Neural cell (in vitro differentiated cells): ENCODE measurements at regions not wholly inside any gene's neighbourhood (a gene's known extent, or its start where the extent isn't known, plus 50 kb on each side); places are given as distances from the start of the nearest gene placed in this dataset.

Experiments
- H2AFZ ChIP-seq: fragments of 200-600, 300-800 bp; sonication (generic), shearing (Covaris generic); 2 replicates; pipeline ENCODE4 v1.6.0; 2014; ENCODE audit warnings: low read depth, mild to moderate bottlenecking, antibody characterized with exemption, low read length, moderate library complexity
- H3F3A ChIP-seq: fragments of 200-600 bp; shearing (Covaris generic); 2 replicates; pipeline ENCODE4 v1.6.1; 2016; ENCODE audit warnings: mild to moderate bottlenecking, moderate library complexity, mixed read lengths, antibody characterized with exemption, low read length; ENCODE audit not compliant: insufficient read depth, poor library complexity, severe bottlenecking
- H3K27ac ChIP-seq: fragments of 200-600, 300-800 bp; sonication (generic), shearing (Covaris generic); 2 replicates; pipeline ENCODE4 v1.5.1; 2014; ENCODE audit warnings: mild to moderate bottlenecking, low read length, moderate library complexity
- H3K27me3 ChIP-seq: fragments of 300-800, 200-600 bp; sonication (generic), shearing (Covaris generic); 2 replicates; pipeline ENCODE4 v1.6.0; 2014; ENCODE audit warnings: mild to moderate bottlenecking, low read depth, low read length, moderate library complexity; ENCODE audit not compliant: insufficient read depth
- H3K36me3 ChIP-seq: fragments of 300-800, 200-600 bp; sonication (generic), shearing (Covaris generic); 2 replicates; pipeline ENCODE4 v1.5.1; 2014; ENCODE audit warnings: mild to moderate bottlenecking, antibody characterized with exemption, low read length, moderate library complexity; ENCODE audit not compliant: insufficient read depth
- H3K4me2 ChIP-seq: fragments of 300-800, 200-600 bp; sonication (generic), shearing (Covaris generic); 2 replicates; pipeline ENCODE4 v1.6.0; 2014; ENCODE audit warnings: mild to moderate bottlenecking, low read length
- H3K4me3 ChIP-seq: fragments of 300-800, 200-600 bp; sonication (generic), shearing (Covaris generic); 2 replicates; pipeline ENCODE4 v1.5.1; 2014; ENCODE audit warnings: mild to moderate bottlenecking, low read length, moderate library complexity
- H3K79me2 ChIP-seq: fragments of 200-600 bp; shearing (Covaris generic); replicated peaks from 2 replicates; pipeline ENCODE4 v1.6.0; 2014; ENCODE audit warnings: mild to moderate bottlenecking, low read length, moderate library complexity; ENCODE audit not compliant: insufficient read depth
- H3K9ac ChIP-seq: fragments of 300-800, 200-600 bp; sonication (generic), shearing (Covaris generic); 2 replicates; pipeline ENCODE4 v1.6.1; 2016; ENCODE audit warnings: mild to moderate bottlenecking, low read length, mixed read lengths
- H3K9me2 ChIP-seq: fragments of 200-600 bp; shearing (Covaris generic); 2 replicates; pipeline ENCODE4 v1.6.1; 2016; ENCODE audit warnings: mild to moderate bottlenecking, low read length, mixed read lengths; ENCODE audit not compliant: insufficient read depth
- H3K9me3 ChIP-seq: fragments of 200-600, 300-800 bp; sonication (generic), shearing (Covaris generic); 2 replicates; pipeline ENCODE4 v1.6.1; 2016; ENCODE audit warnings: mild to moderate bottlenecking, mixed run types, low read length, moderate library complexity, mixed read lengths
- H4K20me1 ChIP-seq: fragments of 200-600 bp; shearing (Covaris generic); 2 replicates; pipeline ENCODE4 v1.6.1; 2016; ENCODE audit warnings: mild to moderate bottlenecking, mixed run types; ENCODE audit not compliant: insufficient read depth
- EP300 ChIP-seq: fragments of 450-650 bp; conservative IDR thresholded peaks from 2 replicates; pipeline ENCODE4 v1.6.1; 2014; ENCODE audit warnings: antibody characterized with exemption, mild to moderate bottlenecking, moderate library complexity; ENCODE audit not compliant: poor library complexity, severe bottlenecking
- EZH2 ChIP-seq: fragments of 200-600, 300-800 bp; shearing (Covaris generic), sonication (generic); IDR thresholded peaks from 2 replicates; pipeline ENCODE4 v1.6.1; 2014; ENCODE audit warnings: antibody characterized with exemption, low read length, borderline replicate concordance, mild to moderate bottlenecking; ENCODE audit not compliant: insufficient read depth, poor library complexity, severe bottlenecking
- MXI1 ChIP-seq: fragments of 450-650 bp; conservative IDR thresholded peaks from 2 replicates; pipeline ENCODE4 v1.6.1; 2014; ENCODE audit warnings: antibody characterized with exemption, mild to moderate bottlenecking; ENCODE audit not compliant: poor library complexity, severe bottlenecking
- POLR2AphosphoS5 ChIP-seq: IDR thresholded peaks from 2 replicates; pipeline ENCODE4 v1.6.1; 2012
- RAD21 ChIP-seq: fragments of 450-650 bp; conservative IDR thresholded peaks from 2 replicates; pipeline ENCODE4 v1.6.1; 2014; ENCODE audit warnings: antibody characterized with exemption, mild to moderate bottlenecking, moderate library complexity
- SMC3 ChIP-seq: fragments of 450-650 bp; conservative IDR thresholded peaks from 2 replicates; pipeline ENCODE4 v1.6.1; 2014; ENCODE audit warnings: antibody characterized with exemption, mild to moderate bottlenecking, moderate library complexity; ENCODE audit not compliant: poor library complexity
- TAF1 ChIP-seq: IDR thresholded peaks from 2 replicates; pipeline ENCODE4 v1.6.1; 2012; ENCODE audit warnings: low read depth
- TF ChIP-seq, protein P1 (sequence below): IDR thresholded peaks from 2 replicates; pipeline ENCODE4 v1.6.1; 2012; ENCODE audit warnings: borderline replicate concordance
- TF ChIP-seq, protein P2 (sequence below): fragments of 450-650 bp; IDR thresholded peaks from 2 replicates; pipeline ENCODE4 v1.5.1; 2014; ENCODE audit warnings: antibody characterized with exemption, mild to moderate bottlenecking, moderate library complexity; ENCODE audit not compliant: poor library complexity, severe bottlenecking

DNA sequence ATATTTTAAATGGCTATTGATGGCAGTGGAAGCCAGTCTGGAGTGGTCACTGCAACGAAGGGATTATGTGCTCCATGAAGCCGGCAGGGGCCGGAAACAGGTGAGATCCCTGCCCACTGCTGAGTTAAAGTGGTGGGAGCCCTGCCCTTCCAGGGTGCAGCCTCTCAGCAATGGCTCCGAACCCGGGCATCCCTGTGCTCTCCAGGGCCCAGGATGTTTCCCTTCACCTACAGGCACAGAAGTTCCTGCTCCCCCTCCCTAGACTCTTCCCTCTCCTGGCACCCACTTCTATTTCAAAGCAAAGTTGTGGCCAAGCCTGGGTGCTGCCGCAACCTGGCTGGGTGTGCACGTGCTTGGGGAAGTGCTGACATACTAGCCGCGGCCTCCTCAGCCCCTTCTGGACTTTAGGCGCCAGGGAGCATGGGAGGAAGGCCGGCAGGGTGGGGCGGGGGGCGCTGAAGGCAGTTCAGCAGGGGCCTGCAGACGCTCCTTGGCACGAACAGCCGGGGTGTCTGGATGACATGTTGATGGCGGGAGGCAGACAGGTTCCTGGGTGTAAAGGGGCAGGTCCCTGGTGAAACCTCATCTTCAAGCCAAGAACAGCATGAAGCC, 452.3 kb downstream of the HTR1B start:
- H3K4me3 ChIP-seq: no peak overlapping the region
- H3K36me3 ChIP-seq: no peaks in the 10 kb centered on the region
- H3K9me3 ChIP-seq: peaks cover 8% of the 10 kb centered on the region
- no peak overlapping the region for H3K9ac ChIP-seq
- H4K20me1 ChIP-seq: no peaks in the 10 kb centered on the region
- H2AFZ ChIP-seq: no peak overlapping the region
- H3K79me2 ChIP-seq: no peaks in the 10 kb centered on the region
- TF ChIP-seq, protein P1, sequence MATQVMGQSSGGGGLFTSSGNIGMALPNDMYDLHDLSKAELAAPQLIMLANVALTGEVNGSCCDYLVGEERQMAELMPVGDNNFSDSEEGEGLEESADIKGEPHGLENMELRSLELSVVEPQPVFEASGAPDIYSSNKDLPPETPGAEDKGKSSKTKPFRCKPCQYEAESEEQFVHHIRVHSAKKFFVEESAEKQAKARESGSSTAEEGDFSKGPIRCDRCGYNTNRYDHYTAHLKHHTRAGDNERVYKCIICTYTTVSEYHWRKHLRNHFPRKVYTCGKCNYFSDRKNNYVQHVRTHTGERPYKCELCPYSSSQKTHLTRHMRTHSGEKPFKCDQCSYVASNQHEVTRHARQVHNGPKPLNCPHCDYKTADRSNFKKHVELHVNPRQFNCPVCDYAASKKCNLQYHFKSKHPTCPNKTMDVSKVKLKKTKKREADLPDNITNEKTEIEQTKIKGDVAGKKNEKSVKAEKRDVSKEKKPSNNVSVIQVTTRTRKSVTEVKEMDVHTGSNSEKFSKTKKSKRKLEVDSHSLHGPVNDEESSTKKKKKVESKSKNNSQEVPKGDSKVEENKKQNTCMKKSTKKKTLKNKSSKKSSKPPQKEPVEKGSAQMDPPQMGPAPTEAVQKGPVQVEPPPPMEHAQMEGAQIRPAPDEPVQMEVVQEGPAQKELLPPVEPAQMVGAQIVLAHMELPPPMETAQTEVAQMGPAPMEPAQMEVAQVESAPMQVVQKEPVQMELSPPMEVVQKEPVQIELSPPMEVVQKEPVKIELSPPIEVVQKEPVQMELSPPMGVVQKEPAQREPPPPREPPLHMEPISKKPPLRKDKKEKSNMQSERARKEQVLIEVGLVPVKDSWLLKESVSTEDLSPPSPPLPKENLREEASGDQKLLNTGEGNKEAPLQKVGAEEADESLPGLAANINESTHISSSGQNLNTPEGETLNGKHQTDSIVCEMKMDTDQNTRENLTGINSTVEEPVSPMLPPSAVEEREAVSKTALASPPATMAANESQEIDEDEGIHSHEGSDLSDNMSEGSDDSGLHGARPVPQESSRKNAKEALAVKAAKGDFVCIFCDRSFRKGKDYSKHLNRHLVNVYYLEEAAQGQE: no peak
- TF ChIP-seq POLR2AphosphoS5 (no peak), EP300 (no peak), TAF1 (no peak), RAD21 (no peak), MXI1 (no peak), SMC3 (no peak), EZH2 (no peak)
- TF ChIP-seq, protein P2, sequence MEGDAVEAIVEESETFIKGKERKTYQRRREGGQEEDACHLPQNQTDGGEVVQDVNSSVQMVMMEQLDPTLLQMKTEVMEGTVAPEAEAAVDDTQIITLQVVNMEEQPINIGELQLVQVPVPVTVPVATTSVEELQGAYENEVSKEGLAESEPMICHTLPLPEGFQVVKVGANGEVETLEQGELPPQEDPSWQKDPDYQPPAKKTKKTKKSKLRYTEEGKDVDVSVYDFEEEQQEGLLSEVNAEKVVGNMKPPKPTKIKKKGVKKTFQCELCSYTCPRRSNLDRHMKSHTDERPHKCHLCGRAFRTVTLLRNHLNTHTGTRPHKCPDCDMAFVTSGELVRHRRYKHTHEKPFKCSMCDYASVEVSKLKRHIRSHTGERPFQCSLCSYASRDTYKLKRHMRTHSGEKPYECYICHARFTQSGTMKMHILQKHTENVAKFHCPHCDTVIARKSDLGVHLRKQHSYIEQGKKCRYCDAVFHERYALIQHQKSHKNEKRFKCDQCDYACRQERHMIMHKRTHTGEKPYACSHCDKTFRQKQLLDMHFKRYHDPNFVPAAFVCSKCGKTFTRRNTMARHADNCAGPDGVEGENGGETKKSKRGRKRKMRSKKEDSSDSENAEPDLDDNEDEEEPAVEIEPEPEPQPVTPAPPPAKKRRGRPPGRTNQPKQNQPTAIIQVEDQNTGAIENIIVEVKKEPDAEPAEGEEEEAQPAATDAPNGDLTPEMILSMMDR: no peak
- H3K9me2 ChIP-seq: no peaks in the 10 kb centered on the region
- peaks cover 7% of the 10 kb centered on the region for H3K27me3 ChIP-seq
- H3F3A ChIP-seq: no peaks in the 10 kb centered on the region
- H3K4me2 ChIP-seq: no peak overlapping the region
- no peak overlapping the region for H3K27ac ChIP-seq

DNA sequence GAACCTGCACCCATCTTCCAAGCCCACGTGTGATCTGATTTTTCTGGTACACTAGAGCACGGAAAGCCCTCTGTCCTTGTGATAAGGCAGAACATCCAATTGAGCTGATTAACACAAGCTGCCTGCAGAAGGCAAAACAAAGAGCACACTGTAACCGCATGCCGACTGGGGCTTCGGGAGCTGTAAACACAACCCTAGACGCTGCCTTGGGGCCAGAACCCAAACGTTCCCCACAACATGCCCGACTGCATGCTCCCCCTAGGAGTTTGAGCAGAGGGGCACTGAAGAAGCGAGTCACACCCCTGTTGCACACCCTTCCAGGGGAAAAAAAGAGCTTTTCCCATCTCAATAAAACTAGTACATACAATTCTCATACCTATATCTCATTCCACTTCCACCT, 470.7 kb downstream of the HTR1B start:
- Histone ChIP-seq H3K27me3 (no peaks in the 10 kb centered on the region), H3K79me2 (no peaks in the 10 kb centered on the region), H3F3A (no peaks in the 10 kb centered on the region), H3K27ac (no peak overlapping the region), H4K20me1 (no peaks in the 10 kb centered on the region), H3K9me3 (no peaks in the 10 kb centered on the region), H3K9ac (no peak overlapping the region), H3K4me3 (no peak overlapping the region), H3K36me3 (no peaks in the 10 kb centered on the region), H3K4me2 (no peak overlapping the region), H3K9me2 (no peaks in the 10 kb centered on the region), H2AFZ (no peak overlapping the region)
- TF ChIP-seq, protein P2: no peak
- TF ChIP-seq EP300 (no peak), EZH2 (no peak), POLR2AphosphoS5 (no peak), SMC3 (no peak), MXI1 (no peak)
- TF ChIP-seq, protein P1: no peak
